KMS-11 (cell line): ENCODE measurements at regions not wholly inside any gene's neighbourhood (a gene's known extent, or its start where the extent isn't known, plus 50 kb on each side); places are given as distances from the start of the nearest gene placed in this dataset.

Experiments used
- H2AFZ ChIP-seq: fragments of 200-600 bp; sonication (generic); 2 replicates; pipeline ENCODE4 v1.6.1; 2016; ENCODE audit warnings: antibody characterized with exemption, mixed run types, low read depth
- H3K27ac ChIP-seq: fragments of 200-600 bp; sonication (generic); 2 replicates; pipeline ENCODE4 v1.6.1; 2016; ENCODE audit warnings: mild to moderate bottlenecking, mixed run types
- H3K27me3 ChIP-seq: fragments of 200-600 bp; sonication (generic); 2 replicates; pipeline ENCODE4 v1.6.1; 2017; ENCODE audit warnings: mild to moderate bottlenecking, low read depth, mixed run types, moderate library complexity; ENCODE audit not compliant: insufficient read depth
- H3K36me3 ChIP-seq: fragments of 200-600 bp; sonication (generic); 2 replicates; pipeline ENCODE4 v1.6.1; 2017; ENCODE audit warnings: mild to moderate bottlenecking, mixed run types; ENCODE audit not compliant: insufficient read depth
- H3K4me1 ChIP-seq: fragments of 200-600 bp; sonication (generic); 2 replicates; pipeline ENCODE4 v1.6.1; 2016; ENCODE audit warnings: mild to moderate bottlenecking, low read depth, mixed run types; ENCODE audit not compliant: poor library complexity, severe bottlenecking
- H3K4me2 ChIP-seq: fragments of 200-600 bp; sonication (generic); 2 replicates; pipeline ENCODE4 v1.7.0; 2016; ENCODE audit warnings: mild to moderate bottlenecking, mixed run types
- H3K4me3 ChIP-seq: fragments of 200-600 bp; sonication (generic); IDR thresholded peaks from 2 replicates; pipeline ENCODE4 v1.6.1; 2017; ENCODE audit warnings: low read depth, low read length, mixed read lengths; ENCODE audit not compliant: insufficient read depth
- H3K79me2 ChIP-seq: fragments of 200-600 bp; sonication (generic); 2 replicates; pipeline ENCODE4 v1.6.1; 2016; ENCODE audit warnings: low read depth, mixed run types; ENCODE audit not compliant: insufficient read depth
- H3K9ac ChIP-seq: fragments of 200-600 bp; sonication (generic); 2 replicates; pipeline ENCODE4 v1.6.1; 2016; ENCODE audit warnings: mild to moderate bottlenecking, mixed run types
- H4K20me1 ChIP-seq: fragments of 200-600 bp; sonication (generic); 2 replicates; pipeline ENCODE4 v1.6.1; 2016; ENCODE audit warnings: mild to moderate bottlenecking, mixed run types; ENCODE audit not compliant: insufficient read depth
- TF ChIP-seq, protein P1 (sequence below): fragments of 200-600 bp; sonication (generic); conservative IDR thresholded peaks from 2 replicates; pipeline ENCODE4 v1.6.1; 2017; ENCODE audit warnings: low read depth, mild to moderate bottlenecking, antibody characterized with exemption, low read length, moderate library complexity, mixed read lengths

DNA sequence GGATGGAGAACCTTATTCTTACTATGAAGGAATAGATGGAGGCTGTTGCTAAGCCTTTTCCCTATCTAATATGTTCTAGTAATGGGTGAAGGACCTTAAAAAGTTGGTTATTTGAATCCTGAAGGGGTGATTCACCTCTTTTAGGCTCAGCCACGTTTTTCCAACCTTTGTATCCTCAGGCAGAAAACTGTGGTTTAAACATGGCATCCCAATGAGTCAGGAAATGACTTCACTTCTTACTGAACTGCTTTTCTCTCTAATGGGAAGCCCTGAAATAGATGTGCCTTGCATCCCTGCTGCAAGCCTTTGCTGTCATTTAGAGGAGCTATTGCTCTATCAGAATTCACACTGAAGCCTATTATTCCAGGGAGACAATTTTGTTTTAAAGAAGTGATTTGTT, 191.0 kb upstream of the ARX start:
- Histone ChIP-seq H3K36me3 (no peaks in the 10 kb centered on the region), H3K27ac (no peak overlapping the region), H2AFZ (no peak overlapping the region), H3K9ac (no peak overlapping the region), H3K79me2 (no peaks in the 10 kb centered on the region), H3K4me3 (no peak overlapping the region), H3K4me2 (no peak overlapping the region), H3K27me3 (no peaks in the 10 kb centered on the region), H3K4me1 (no peaks in the 10 kb centered on the region), H4K20me1 (no peaks in the 10 kb centered on the region)
- TF ChIP-seq, protein P1, sequence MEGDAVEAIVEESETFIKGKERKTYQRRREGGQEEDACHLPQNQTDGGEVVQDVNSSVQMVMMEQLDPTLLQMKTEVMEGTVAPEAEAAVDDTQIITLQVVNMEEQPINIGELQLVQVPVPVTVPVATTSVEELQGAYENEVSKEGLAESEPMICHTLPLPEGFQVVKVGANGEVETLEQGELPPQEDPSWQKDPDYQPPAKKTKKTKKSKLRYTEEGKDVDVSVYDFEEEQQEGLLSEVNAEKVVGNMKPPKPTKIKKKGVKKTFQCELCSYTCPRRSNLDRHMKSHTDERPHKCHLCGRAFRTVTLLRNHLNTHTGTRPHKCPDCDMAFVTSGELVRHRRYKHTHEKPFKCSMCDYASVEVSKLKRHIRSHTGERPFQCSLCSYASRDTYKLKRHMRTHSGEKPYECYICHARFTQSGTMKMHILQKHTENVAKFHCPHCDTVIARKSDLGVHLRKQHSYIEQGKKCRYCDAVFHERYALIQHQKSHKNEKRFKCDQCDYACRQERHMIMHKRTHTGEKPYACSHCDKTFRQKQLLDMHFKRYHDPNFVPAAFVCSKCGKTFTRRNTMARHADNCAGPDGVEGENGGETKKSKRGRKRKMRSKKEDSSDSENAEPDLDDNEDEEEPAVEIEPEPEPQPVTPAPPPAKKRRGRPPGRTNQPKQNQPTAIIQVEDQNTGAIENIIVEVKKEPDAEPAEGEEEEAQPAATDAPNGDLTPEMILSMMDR = no peak

DNA sequence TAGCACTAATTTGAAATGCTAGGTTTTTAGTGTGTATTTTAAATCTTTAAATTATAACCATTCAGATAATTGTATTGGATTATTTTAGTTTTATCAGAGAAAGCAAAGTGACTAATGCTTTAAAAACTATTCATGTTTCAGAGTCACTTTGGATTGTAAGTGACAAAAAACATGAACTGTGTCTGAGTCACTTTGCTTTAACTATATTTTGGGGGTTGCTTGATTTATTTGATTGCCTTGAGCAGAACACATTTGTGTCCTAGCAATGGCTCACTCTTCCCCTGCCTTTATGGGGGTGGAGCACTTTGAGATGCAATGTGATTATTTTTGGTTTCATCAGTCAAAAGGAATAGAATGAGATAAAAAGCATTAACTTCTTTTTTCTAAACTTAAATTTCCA, 188.4 kb upstream of the ARX start:
- no peak overlapping the region for H2AFZ ChIP-seq
- no peaks in the 10 kb centered on the region for H4K20me1 ChIP-seq
- H3K27me3 ChIP-seq = no peaks in the 10 kb centered on the region
- no peak overlapping the region for H3K9ac ChIP-seq
- no peak overlapping the region for H3K4me3 ChIP-seq
- no peaks in the 10 kb centered on the region for H3K4me1 ChIP-seq
- TF ChIP-seq, protein P1 = no peak
- no peaks in the 10 kb centered on the region for H3K79me2 ChIP-seq
- H3K27ac ChIP-seq = no peak overlapping the region
- H3K36me3 ChIP-seq = no peaks in the 10 kb centered on the region
- no peak overlapping the region for H3K4me2 ChIP-seq

DNA sequence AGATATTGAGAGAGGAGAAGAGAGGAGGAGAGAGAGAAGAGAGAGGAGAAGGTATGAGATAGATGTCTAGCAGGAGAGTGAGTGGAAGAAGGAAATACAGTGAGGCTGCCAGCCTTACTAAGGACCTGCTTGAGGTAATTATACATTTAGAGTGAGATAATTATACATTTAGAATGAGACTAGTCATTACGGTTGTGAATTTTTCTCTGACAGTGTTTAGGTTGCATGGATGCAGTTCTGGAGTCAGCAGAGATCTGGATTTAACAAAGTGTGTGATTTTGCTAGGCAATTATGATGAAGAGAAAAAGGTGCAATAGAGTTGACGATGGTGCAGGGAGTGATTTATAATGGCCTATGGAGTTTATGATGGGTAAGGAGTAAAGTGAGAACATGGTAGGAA, 187.1 kb upstream of the ARX start:
- Histone ChIP-seq H3K36me3 (no peaks in the 10 kb centered on the region), H3K4me3 (no peak overlapping the region), H3K4me1 (no peaks in the 10 kb centered on the region), H3K79me2 (no peaks in the 10 kb centered on the region), H4K20me1 (no peaks in the 10 kb centered on the region), H3K9ac (no peak overlapping the region), H3K27ac (no peak overlapping the region), H2AFZ (no peak overlapping the region), H3K27me3 (no peaks in the 10 kb centered on the region), H3K4me2 (no peak overlapping the region)
- TF ChIP-seq, protein P1 = no peak

GRCh38 chrX:25198891-25199290, 183.1 kb upstream of the ARX start:
- TF ChIP-seq, protein P1 = no peak
- Histone ChIP-seq H4K20me1 (no peaks in the 10 kb centered on the region), H3K27me3 (no peaks in the 10 kb centered on the region), H2AFZ (no peak overlapping the region), H3K4me1 (no peaks in the 10 kb centered on the region), H3K4me2 (no peak overlapping the region), H3K9ac (no peak overlapping the region), H3K4me3 (no peak overlapping the region), H3K27ac (no peak overlapping the region), H3K79me2 (no peaks in the 10 kb centered on the region), H3K36me3 (no peaks in the 10 kb centered on the region)

- Histone ChIP-seq H3K4me2 (no peak overlapping the region), H3K9ac (no peak overlapping the region), H4K20me1 (no peaks in the 10 kb centered on the region), H3K27me3 (no peaks in the 10 kb centered on the region), H2AFZ (no peak overlapping the region), H3K4me1 (no peaks in the 10 kb centered on the region), H3K36me3 (no peaks in the 10 kb centered on the region), H3K27ac (no peak overlapping the region), H3K4me3 (no peak overlapping the region), H3K79me2 (no peaks in the 10 kb centered on the region)
- TF ChIP-seq, protein P1 = no peak
These were observed 182.5 kb upstream of the ARX start for GRCh38 chrX:25198253-25198652.
